HCT116 (cell line): ENCODE measurements at regions not wholly inside any gene's neighbourhood (a gene's known extent, or its start where the extent isn't known, plus 50 kb on each side); places are given as distances from the start of the nearest gene placed in this dataset.

Source experiments
- ATAC-seq: fragments of 200-7000 bp; cut with Tn5 transposase; 2 replicates; pipeline ENCODE4 v1.9.1; 2020; ENCODE audit warnings: mild to moderate bottlenecking, moderate library complexity
- BruUV-seq: library from RNA; stranded (reverse); fragments of 400-500 nt; replicated peaks from 2 replicates; lab custom pipeline; 2021; lab: Mats Ljungman, UMichigan
- CTCF ChIA-PET: fragments of 300-600 bp; sonication (Branson Sonifier 250); formaldehyde crosslinking; loops from one replicate; lab custom pipeline; 2021; ENCODE audit warnings: antibody characterized with exemption; lab: Charles Lee
- POLR2A ChIA-PET: fragments of 300-600, 350-600 bp; sonication (Branson Sonifier 250); formaldehyde crosslinking; loops from one replicate; lab custom pipeline; 2021; ENCODE audit warnings: antibody characterized with exemption; lab: Charles Lee
- RAD21 ChIA-PET, 2 experiments: fragments of 300-600 bp; sonication (Branson Sonifier 250); formaldehyde crosslinking; loops; one replicate each; lab custom pipeline; 2023; ENCODE audit warnings: low total read pairs in 2 of 2; ENCODE audit not compliant: uncharacterized antibody in 2 of 2, unreplicated experiment in 2 of 2, low non-redundant PET in 1 of 2; lab: Charles Lee
- DNase-seq: peaks from one replicate; pipeline ENCODE4 v3.0.0-alpha.2; 2010; ENCODE audit warnings: low read depth, low spot score
- H2AFZ ChIP-seq: fragments of 200-600 bp; shearing (Covaris generic), sonication (generic); 2 replicates; pipeline ENCODE4 v1.6.1; 2017; ENCODE audit warnings: low read depth, mixed run types, mixed read lengths, antibody characterized with exemption, low read length; ENCODE audit not compliant: poor library complexity, severe bottlenecking
- H3K27ac ChIP-seq: 2 replicates; pipeline ENCODE4 v1.5.1; 2012; ENCODE audit warnings: low read depth, low read length
- H3K27me3 ChIP-seq: fragments of 200-600 bp; sonication (generic); 2 replicates; pipeline ENCODE4 v1.6.1; 2016; ENCODE audit warnings: mixed run types, low read length, mixed read lengths; ENCODE audit not compliant: insufficient read depth
- H3K36me3 ChIP-seq, 2 experiments: fragments of 200-500 bp in 1 of 2; fragments of 200-600 bp in 1 of 2; sonication (Bioruptor generic) in 1 of 2; sonication (generic) in 1 of 2; 2 replicates each; pipeline versions ENCODE4 v1.5.1 to v1.6.1; 2014 to 2016; ENCODE audit warnings: low read length in 2 of 2, inconsistent platforms in 1 of 2, mixed read lengths in 1 of 2, mixed run types in 1 of 2; ENCODE audit not compliant: insufficient read depth in 2 of 2, control insufficient read depth in 1 of 2
- H3K4me1 ChIP-seq, 2 experiments: fragments of 200-600 bp in 1 of 2; sonication (generic) in 1 of 2; 2 replicates each; pipeline versions ENCODE4 v1.5.1 to v1.6.1; 2012 to 2017; ENCODE audit warnings: low read length in 2 of 2, inconsistent platforms in 1 of 2, mild to moderate bottlenecking in 1 of 2, mixed read lengths in 1 of 2, mixed run types in 1 of 2, moderate library complexity in 1 of 2; ENCODE audit not compliant: insufficient read depth in 2 of 2, control insufficient read depth in 1 of 2
- H3K4me2 ChIP-seq: fragments of 200-600 bp; sonication (generic); 2 replicates; pipeline ENCODE4 v1.6.1; 2017; ENCODE audit warnings: mixed run types, low read length, mixed read lengths
- H3K4me3 ChIP-seq, 2 experiments: fragments of 200-600 bp in 1 of 2; sonication (generic) in 1 of 2; replicated peaks in 1 of 2; 2 replicates each; pipeline ENCODE4 v1.5.1; 2011 to 2016; ENCODE audit warnings: low read length in 2 of 2, control low read depth in 1 of 2, low read depth in 1 of 2, mild to moderate bottlenecking in 1 of 2, mixed read lengths in 1 of 2, mixed run types in 1 of 2
- H3K79me2 ChIP-seq: fragments of 200-600 bp; sonication (generic); 2 replicates; pipeline ENCODE4 v1.6.1; 2017; ENCODE audit warnings: mild to moderate bottlenecking, mixed run types, low read length, moderate library complexity, mixed read lengths; ENCODE audit not compliant: insufficient read depth
- H3K9ac ChIP-seq: fragments of 200-600 bp; sonication (generic); 2 replicates; pipeline ENCODE4 v1.6.1; 2016; ENCODE audit warnings: low read length, mixed read lengths
- H3K9me2 ChIP-seq: fragments of 200-600 bp; sonication (generic), shearing (Covaris generic); 2 replicates; pipeline ENCODE4 v1.6.1; 2017; ENCODE audit warnings: mixed run types, mild to moderate bottlenecking, moderate library complexity; ENCODE audit not compliant: insufficient read depth
- H3K9me3 ChIP-seq, 2 experiments: fragments of 200-500 bp in 1 of 2; fragments of 200-600 bp in 1 of 2; sonication (Bioruptor generic) in 1 of 2; sonication (generic) in 1 of 2; 2 replicates each; pipeline ENCODE4 v1.6.1; 2014 to 2017; ENCODE audit warnings: low read length in 2 of 2, mixed read lengths in 2 of 2, inconsistent platforms in 1 of 2, low read depth in 1 of 2, mild to moderate bottlenecking in 1 of 2, mixed run types in 1 of 2, moderate library complexity in 1 of 2; ENCODE audit not compliant: control insufficient read depth in 1 of 2, insufficient read depth in 1 of 2
- H4K20me1 ChIP-seq: fragments of 200-600 bp; sonication (generic), shearing (Covaris generic); 2 replicates; pipeline ENCODE4 v1.6.1; 2017; ENCODE audit warnings: mixed run types, mild to moderate bottlenecking, moderate library complexity; ENCODE audit not compliant: insufficient read depth
- ATF3 ChIP-seq: IDR thresholded peaks from 2 replicates; pipeline ENCODE4 v1.6.1; 2012
- CBX3 ChIP-seq: IDR thresholded peaks from 2 replicates; pipeline ENCODE4 v1.6.1; 2012; ENCODE audit warnings: low read depth
- CEBPB ChIP-seq: IDR thresholded peaks from 2 replicates; pipeline ENCODE4 v1.6.1; 2012; ENCODE audit warnings: low read depth
- CTCF ChIP-seq, 3 experiments: fragments of 200-600 bp in 1 of 3; sonication (generic) in 1 of 3; IDR thresholded peaks in 2 of 3; conservative IDR thresholded peaks in 1 of 3; 2 replicates each; pipeline ENCODE4 v1.5.1; 2012 to 2017; ENCODE audit warnings: low read depth in 2 of 3, low read length in 2 of 3, antibody characterized with exemption in 1 of 3, borderline replicate concordance in 1 of 3, control low read depth in 1 of 3, mild to moderate bottlenecking in 1 of 3, mixed read lengths in 1 of 3, mixed run types in 1 of 3, moderate library complexity in 1 of 3; ENCODE audit not compliant: insufficient read depth in 1 of 3
- EGR1 ChIP-seq: IDR thresholded peaks from 2 replicates; pipeline ENCODE4 v1.6.1; 2012; ENCODE audit warnings: low read depth
- ELF1 ChIP-seq: IDR thresholded peaks from 2 replicates; pipeline ENCODE4 v1.6.1; 2012; ENCODE audit warnings: low read depth, borderline replicate concordance
- FOSL1 ChIP-seq: IDR thresholded peaks from 2 replicates; pipeline ENCODE4 v1.6.1; 2012; ENCODE audit warnings: low read depth
- JUND ChIP-seq: IDR thresholded peaks from 2 replicates; pipeline ENCODE4 v1.6.1; 2012
- MAX ChIP-seq: IDR thresholded peaks from 2 replicates; pipeline ENCODE4 v1.6.1; 2012
- POLR2AphosphoS5 ChIP-seq: IDR thresholded peaks from 2 replicates; pipeline ENCODE4 v1.6.1; 2011; ENCODE audit warnings: mild to moderate bottlenecking, low read depth, low read length, moderate library complexity
- RAD21 ChIP-seq: IDR thresholded peaks from 2 replicates; pipeline ENCODE4 v1.6.1; 2012; ENCODE audit warnings: low read depth, mild to moderate bottlenecking
- REST ChIP-seq: IDR thresholded peaks from 2 replicates; pipeline ENCODE4 v1.6.1; 2012; ENCODE audit warnings: low read depth
- SIN3A ChIP-seq: IDR thresholded peaks from 2 replicates; pipeline ENCODE4 v1.6.1; 2012; ENCODE audit warnings: low read depth
- SRF ChIP-seq: IDR thresholded peaks from 2 replicates; pipeline ENCODE4 v1.6.1; 2012; ENCODE audit warnings: low read depth
- TCF7L2 ChIP-seq: IDR thresholded peaks from 2 replicates; pipeline ENCODE4 v1.7.0; 2011; ENCODE audit warnings: borderline replicate concordance, inconsistent platforms; ENCODE audit not compliant: insufficient read depth, insufficient read length; ENCODE audit errors: extremely low read depth
- ZBTB33 ChIP-seq: IDR thresholded peaks from 2 replicates; pipeline ENCODE4 v1.6.1; 2011; ENCODE audit warnings: mild to moderate bottlenecking, low read length, moderate library complexity; ENCODE audit not compliant: insufficient replicate concordance; ENCODE audit errors: extremely low read depth
- ZFX ChIP-seq: fragments of 450-650 bp; IDR thresholded peaks from 2 replicates; pipeline ENCODE4 v1.6.1; 2017
- ZNF274 ChIP-seq: fragments of 200-500 bp; sonication (Bioruptor generic); IDR thresholded peaks from 2 replicates; pipeline ENCODE4 v1.6.1; 2014; ENCODE audit warnings: mild to moderate bottlenecking, low read depth, low read length, inconsistent platforms
- intact Hi-C: fragments of 100-400 bp; cut with micrococcal nuclease; formaldehyde crosslinking; loops from 2 replicates; pipeline ENCODE4 v1.10.0; 2022

- no TSS peak for BruUV-seq
- no peaks in the 10 kb centered on the region for H3K27me3 ChIP-seq
- intact Hi-C loops, result no loop called here
- H3K9me3 ChIP-seq, result no peaks in the 10 kb centered on the region
- H3K36me3 ChIP-seq, result no peaks in the 10 kb centered on the region
- H3K4me2 ChIP-seq, result no peak overlapping the region
- H3K9ac ChIP-seq, result no peak overlapping the region
- ATAC-seq, result no peak
- DNase-seq, result no peak
- ChIA-PET CTCF (interaction anchor here (0.6 to 1.5 kb wide), 3 partner anchors 17 to 350 kb away, joined by 3 to 5 read pairs (median 4); no protein-coding TSS in a partner anchor), RAD21 (no interaction called here), POLR2A (no interaction called here)
- no peaks in the 10 kb centered on the region for H3K79me2 ChIP-seq
- no peak overlapping the region for H2AFZ ChIP-seq
- H3K4me3 ChIP-seq, result no peak overlapping the region
- no peaks in the 10 kb centered on the region for H3K9me2 ChIP-seq
- H4K20me1 ChIP-seq, result no peaks in the 10 kb centered on the region
- TF ChIP-seq TCF7L2, result no peak
- TF ChIP-seq EGR1, result no peak
- TF ChIP-seq RAD21, result no peak
- no peak for TF ChIP-seq JUND
- no peak for TF ChIP-seq CTCF (IDR thresholded peaks at IDR 0.05 in 2 of 3, conservative IDR thresholded peaks at IDR 0.05 in 1 of 3; ENCODE audit: borderline replicate concordance in 1 of 3, insufficient read depth in 1 of 3, low read depth in 2 of 3, low read length in 2 of 3)
- no peak for TF ChIP-seq ZBTB33
- TF ChIP-seq POLR2AphosphoS5, result no peak
- TF ChIP-seq SRF, result no peak
- no peak for TF ChIP-seq ZFX
- no peak for TF ChIP-seq CBX3
- TF ChIP-seq ATF3, result no peak
- no peak for TF ChIP-seq ZNF274
- TF ChIP-seq MAX, result no peak
- TF ChIP-seq FOSL1, result no peak
- no peak for TF ChIP-seq CEBPB
- TF ChIP-seq REST, result no peak
- no peak for TF ChIP-seq SIN3A
- no peak for TF ChIP-seq ELF1
- no peak overlapping the region for H3K27ac ChIP-seq
- H3K4me1 ChIP-seq, result no peaks in the 10 kb centered on the region
Observed at GRCh38 chr4:163663454-163664225, 169.2 kb downstream of the TMA16 start.
